B cell (primary cell): ENCODE measurements at regions not wholly inside any gene's neighbourhood (a gene's known extent, or its start where the extent isn't known, plus 50 kb on each side); places are given as distances from the start of the nearest gene placed in this dataset.

ENCODE experiments used
- CTCF ChIP-seq: fragments of 200-600 bp; IDR thresholded peaks from one replicate; pipeline ENCODE4 v1.8.0; 2022; ENCODE audit warnings: antibody characterized with exemption, mild to moderate bottlenecking
- EZH2 ChIP-seq: IDR thresholded peaks from 2 replicates; pipeline ENCODE4 v1.6.1; 2012; ENCODE audit warnings: borderline replicate concordance, low read depth, mild to moderate bottlenecking, moderate library complexity, low read length; ENCODE audit not compliant: insufficient read depth, poor library complexity, severe bottlenecking

DNA sequence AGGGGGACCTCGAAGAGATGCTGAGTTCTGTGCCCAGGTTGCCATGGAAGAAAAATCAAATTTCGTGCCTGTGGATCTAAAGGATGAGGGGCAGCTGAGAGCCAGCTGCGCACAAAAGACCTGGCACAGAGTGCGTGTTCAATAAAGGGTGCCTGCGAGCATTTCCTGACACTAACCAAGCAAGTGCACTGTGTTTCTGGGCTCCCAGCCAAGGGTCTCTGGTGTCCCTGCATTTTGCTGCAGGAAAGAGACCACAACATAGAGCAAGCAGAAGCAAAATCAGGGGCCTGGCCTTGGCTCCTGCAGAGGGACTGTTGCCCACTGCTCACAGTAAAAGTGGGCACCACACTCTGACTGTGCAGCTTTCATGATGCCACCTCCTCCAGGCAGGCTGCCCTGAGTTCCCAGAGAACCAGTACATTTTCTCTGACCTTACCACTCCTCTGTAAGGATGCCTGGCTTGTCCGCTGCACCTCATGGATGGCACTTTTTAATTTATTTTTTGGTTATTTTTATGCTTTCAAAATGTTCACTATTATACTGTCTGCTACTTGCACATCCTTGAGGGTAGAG, 70.8 kb upstream of the GPR12 start:
- TF ChIP-seq CTCF: no peak
- TF ChIP-seq EZH2: no peak
